GM19238 (cell line): ENCODE measurements at regions not wholly inside any gene's neighbourhood (a gene's known extent, or its start where the extent isn't known, plus 50 kb on each side); places are given as distances from the start of the nearest gene placed in this dataset.

Experiments
- DNase-seq: peaks from one replicate; pipeline ENCODE4 v3.0.0; 2011; ENCODE audit warnings: low spot score; ENCODE audit not compliant: insufficient read length

- DNase-seq, result no peak
Measured at GRCh38 chr15:39198044-39199000, 382.6 kb upstream of the THBS1 start.

GRCh38 chr15:39199076-39199475, 381.8 kb upstream of the THBS1 start:
- no peak for DNase-seq

DNA sequence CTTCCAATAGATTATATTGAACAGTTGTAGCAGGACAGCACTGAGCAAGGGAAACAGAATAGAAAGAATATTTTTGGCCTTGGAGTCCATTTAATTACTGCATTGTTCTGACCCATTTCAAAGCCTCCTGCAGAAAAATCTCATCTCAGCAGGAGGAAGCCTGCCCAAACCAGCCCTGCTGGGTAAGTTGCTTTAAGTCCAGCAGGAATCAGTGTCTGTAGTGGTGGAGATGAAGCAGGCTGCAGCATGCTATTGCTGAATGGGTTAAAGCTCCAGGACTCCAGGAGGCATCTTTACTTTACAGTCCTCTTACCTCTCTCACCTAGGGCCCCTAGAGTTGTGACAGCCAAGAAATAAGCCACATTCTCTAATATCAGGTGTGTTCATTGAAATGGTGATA, 380.3 kb upstream of the THBS1 start:
- DNase-seq, result no peak

DNA sequence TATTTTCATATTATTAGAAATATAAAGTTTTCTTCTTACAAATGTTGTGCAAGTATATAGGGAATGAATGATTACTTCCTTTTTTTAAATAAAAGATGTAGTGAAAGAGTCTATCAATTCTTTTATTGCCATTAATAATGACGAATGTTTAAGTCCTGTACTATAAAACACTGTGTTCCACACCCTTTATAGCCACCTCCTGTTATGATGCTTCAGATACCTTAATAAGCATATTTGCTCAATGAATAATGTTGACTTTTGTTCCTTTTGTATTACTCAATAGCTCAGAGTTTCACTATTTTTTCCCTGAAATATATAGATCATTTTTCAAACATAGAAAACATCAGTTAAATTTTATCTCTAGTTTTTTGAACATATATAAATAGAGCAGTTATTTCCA, 378.2 kb upstream of the THBS1 start:
- no peak for DNase-seq

- no peak for DNase-seq
Measured at GRCh38 chr15:39204031-39204430, 376.8 kb upstream of the THBS1 start.

DNA sequence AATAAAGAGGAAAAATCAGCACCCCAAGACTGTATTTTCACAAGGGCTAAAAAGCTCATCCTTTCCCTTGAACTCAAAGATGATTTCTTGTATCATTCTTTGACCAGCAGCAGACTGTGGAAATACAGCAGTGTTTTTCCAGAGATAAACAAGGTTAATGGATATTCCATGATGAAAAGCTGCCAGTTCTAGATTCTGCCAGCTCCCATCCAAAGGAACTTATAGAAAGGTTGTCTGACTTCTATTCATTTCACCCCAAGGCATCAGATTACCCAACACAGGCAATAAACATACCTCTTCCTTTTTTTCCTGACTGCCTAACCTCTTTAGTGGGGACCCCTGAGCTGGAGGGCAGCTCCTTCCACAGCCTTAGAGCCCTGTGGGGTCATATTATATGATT, 375.8 kb upstream of the THBS1 start:
- DNase-seq, result no peak

GRCh38 chr15:39205506-39206371, 375.1 kb upstream of the THBS1 start:
- no peak for DNase-seq

DNA sequence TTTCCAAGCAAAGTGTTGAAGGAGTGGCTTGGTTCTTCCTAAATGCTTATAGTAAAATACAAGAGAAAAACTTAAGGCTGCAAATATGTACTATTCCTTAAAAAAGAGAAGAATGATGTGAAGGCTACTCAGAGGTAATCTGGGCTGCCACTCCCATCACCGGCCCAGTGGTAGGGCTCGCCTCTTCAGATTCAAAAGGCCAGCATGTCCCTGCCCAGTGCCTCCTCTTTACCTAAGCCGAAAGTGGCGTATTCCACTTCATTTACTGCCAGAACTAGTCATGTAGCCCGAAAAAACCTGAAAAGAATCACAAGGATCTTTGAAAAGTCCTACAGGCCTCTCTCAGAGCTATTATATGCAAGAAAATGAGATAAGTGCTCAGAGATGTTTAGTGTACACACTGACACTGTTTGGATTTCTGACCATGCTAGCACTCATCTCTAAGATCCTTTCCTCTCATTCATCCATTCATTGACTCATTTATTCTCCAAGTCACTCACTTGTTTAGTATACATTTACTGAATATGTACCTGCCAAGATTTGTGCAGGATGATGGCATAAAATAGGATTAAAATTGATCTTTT, 373.3 kb upstream of the THBS1 start:
- no peak for DNase-seq

- DNase-seq, result no peak
Measured at GRCh38 chr15:39208187-39208586, 372.7 kb upstream of the THBS1 start.

GRCh38 chr15:39209548-39210211, 371.2 kb upstream of the THBS1 start:
- DNase-seq, result no peak

GRCh38 chr15:39211108-39211979, 369.5 kb upstream of the THBS1 start:
- DNase-seq, result no peak

DNA sequence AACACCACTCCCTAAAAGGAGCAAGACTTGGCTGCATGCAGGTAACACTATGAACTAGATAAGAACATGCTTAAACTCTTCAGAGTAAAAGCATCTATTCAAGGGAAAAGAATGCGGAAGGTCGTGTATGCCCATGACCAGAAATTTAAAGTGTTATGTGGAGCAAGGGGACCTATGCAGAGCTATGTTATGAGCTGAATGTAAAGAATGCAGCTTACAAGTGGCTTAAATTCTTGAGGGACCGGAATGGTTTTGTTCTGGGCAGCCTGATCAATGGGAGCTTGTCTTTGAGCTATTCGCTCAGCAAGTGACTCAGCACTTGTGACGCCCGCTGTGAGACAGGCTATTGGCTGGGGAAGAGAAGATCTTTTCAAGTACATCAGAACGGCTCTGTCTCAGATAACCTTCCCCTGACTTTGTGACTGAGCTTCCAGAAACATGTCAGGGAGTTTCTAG, 367.5 kb upstream of the THBS1 start:
- DNase-seq, result no peak

- no peak for DNase-seq
Measured at GRCh38 chr15:39215015-39215414, 365.9 kb upstream of the THBS1 start.

GRCh38 chr15:39216816-39217215, 364.1 kb upstream of the THBS1 start:
- no peak for DNase-seq

DNA sequence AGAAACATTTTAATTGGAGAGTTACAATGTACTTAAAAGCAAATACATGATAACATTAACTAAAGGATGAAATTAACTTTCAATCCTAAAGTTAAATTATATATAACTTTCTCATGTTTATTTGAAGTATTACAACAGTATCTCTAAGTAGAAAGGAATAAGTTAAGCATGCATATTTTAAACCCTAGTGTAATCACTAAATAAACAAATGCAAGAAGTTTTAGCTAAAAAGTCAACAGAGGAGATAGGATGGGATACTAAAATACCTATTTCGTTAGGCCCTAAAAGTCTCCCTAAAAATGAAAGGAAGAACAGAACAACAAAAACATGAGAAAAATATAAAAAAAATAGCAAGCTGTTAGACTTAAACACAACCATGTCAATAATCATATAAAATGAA, 361.3 kb upstream of the THBS1 start:
- no peak for DNase-seq

- DNase-seq, result no peak
Measured at GRCh38 chr15:39226169-39226937, 354.5 kb upstream of the THBS1 start.

DNA sequence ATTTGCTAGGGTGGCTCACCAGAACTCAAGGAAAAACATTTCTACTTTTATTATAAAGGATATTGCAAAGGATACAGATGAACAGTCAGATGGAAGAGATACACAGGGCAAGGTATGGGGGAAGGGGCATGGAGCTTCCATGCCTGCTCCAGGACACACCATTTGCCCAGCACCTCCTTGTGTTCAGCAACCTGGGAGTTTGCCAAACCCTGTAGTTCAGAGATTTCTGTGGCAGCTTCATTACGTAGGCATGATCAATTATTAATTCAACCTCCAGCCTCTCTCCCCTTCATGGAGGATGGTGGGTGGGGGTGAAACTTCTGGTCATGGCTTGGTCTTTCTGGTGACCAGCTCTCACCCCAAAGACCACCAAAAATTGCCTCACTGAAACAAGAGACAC, 353.9 kb upstream of the THBS1 start:
- DNase-seq, result no peak

- DNase-seq, result no peak
Measured at GRCh38 chr15:39228889-39229288, 352.0 kb upstream of the THBS1 start.

DNA sequence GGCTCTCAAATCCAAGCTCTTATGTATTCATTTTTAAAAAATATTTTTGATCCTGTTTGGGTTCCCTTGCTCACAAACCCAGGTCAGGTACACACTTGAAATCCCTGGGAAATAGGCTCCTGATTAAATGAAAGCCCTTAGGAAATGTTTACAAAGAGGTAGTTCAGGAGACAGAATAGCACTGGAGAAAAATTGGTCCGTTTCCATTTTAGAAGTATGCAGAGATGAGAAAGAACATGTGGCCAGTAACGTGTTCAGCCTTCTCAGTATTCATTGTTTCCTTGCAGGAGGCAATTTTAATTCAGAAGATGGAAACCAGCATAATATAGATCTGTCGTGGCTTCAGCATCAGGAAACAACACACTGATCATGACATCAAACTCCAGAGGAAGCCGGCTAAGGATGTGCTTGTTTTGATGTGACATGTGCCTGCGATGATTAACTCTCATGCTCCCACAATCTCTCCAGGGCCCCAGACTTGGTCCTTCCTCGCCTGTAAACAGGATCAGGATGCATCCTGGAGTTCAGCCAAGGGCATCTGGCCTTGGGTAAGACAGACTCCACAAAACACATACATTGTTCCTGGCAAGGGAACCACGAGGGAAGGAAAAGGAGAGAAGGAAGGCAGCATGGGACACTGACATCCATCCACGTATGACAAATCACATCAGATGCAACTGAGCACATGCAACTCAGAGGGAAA, 350.5 kb upstream of the THBS1 start:
- DNase-seq, result no peak
